Osteocyte (in vitro differentiated cells): ENCODE measurements at regions not wholly inside any gene's neighbourhood (a gene's known extent, or its start where the extent isn't known, plus 50 kb on each side); places are given as distances from the start of the nearest gene placed in this dataset.

Experiments used
- DNase-seq: peaks from one replicate; pipeline ENCODE4 v3.0.0; 2021; ENCODE audit warnings: mixed read lengths; ENCODE audit not compliant: unreplicated experiment; ENCODE audit errors: extremely low spot score
- H3K27ac Mint-ChIP-seq: one replicate; pipeline ENCODE4 v1.8.0; 2021; ENCODE audit warnings: mild to moderate bottlenecking, mixed read lengths; ENCODE audit not compliant: unreplicated experiment
- H3K27me3 Mint-ChIP-seq: one replicate; pipeline ENCODE4 v1.8.0; 2021; ENCODE audit warnings: mixed read lengths; ENCODE audit not compliant: unreplicated experiment
- H3K36me3 Mint-ChIP-seq: one replicate; pipeline ENCODE4 v1.8.0; 2021; ENCODE audit warnings: mixed read lengths; ENCODE audit not compliant: unreplicated experiment
- H3K4me1 Mint-ChIP-seq: one replicate; pipeline ENCODE4 v1.8.0; 2021; ENCODE audit warnings: mixed read lengths; ENCODE audit not compliant: unreplicated experiment
- H3K4me3 Mint-ChIP-seq: one replicate; pipeline ENCODE4 v1.8.0; 2021; ENCODE audit warnings: mild to moderate bottlenecking, moderate library complexity, mixed read lengths; ENCODE audit not compliant: unreplicated experiment
- H3K9me3 Mint-ChIP-seq: one replicate; pipeline ENCODE4 v1.8.0; 2021; ENCODE audit warnings: mixed read lengths; ENCODE audit not compliant: unreplicated experiment
- TF ChIP-seq, protein P1 (sequence below): fragments of 200-600 bp; sonication (generic); IDR thresholded peaks from 2 replicates; pipeline ENCODE4 v1.5.0; 2021; ENCODE audit warnings: antibody characterized with exemption, mild to moderate bottlenecking, moderate library complexity

DNA sequence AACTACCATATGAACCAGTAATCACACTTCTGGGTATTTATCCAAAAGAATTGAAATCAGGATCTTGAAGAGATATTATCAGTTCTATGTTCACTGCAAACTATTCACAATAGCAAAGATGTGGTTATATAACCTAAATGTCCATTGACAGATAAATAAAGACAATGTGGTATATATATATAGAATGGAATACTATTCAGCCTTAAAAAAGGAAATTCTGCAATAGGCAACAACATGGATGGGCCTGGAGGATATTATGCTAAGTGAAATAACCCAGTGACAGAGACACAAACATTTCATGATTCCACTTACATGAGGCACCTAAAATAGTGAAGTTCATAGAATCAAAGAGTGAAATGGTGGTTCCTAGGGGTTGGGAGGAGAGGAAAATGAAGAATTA is 90.6 kb upstream of the CDK1 start:
- peaks cover 3% of the 10 kb centered on the region for H3K36me3 Mint-ChIP-seq

GRCh38 chr10:60684091-60684490 is 94.2 kb upstream of the CDK1 start:
- H3K9me3 Mint-ChIP-seq = no peaks in the 10 kb centered on the region
- no peak overlapping the region for H3K27ac Mint-ChIP-seq
- TF ChIP-seq, protein P1, sequence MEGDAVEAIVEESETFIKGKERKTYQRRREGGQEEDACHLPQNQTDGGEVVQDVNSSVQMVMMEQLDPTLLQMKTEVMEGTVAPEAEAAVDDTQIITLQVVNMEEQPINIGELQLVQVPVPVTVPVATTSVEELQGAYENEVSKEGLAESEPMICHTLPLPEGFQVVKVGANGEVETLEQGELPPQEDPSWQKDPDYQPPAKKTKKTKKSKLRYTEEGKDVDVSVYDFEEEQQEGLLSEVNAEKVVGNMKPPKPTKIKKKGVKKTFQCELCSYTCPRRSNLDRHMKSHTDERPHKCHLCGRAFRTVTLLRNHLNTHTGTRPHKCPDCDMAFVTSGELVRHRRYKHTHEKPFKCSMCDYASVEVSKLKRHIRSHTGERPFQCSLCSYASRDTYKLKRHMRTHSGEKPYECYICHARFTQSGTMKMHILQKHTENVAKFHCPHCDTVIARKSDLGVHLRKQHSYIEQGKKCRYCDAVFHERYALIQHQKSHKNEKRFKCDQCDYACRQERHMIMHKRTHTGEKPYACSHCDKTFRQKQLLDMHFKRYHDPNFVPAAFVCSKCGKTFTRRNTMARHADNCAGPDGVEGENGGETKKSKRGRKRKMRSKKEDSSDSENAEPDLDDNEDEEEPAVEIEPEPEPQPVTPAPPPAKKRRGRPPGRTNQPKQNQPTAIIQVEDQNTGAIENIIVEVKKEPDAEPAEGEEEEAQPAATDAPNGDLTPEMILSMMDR = no peak
- H3K4me3 Mint-ChIP-seq = no peak overlapping the region
- no peak for DNase-seq
- no peaks in the 10 kb centered on the region for H3K27me3 Mint-ChIP-seq
- H3K36me3 Mint-ChIP-seq = no peaks in the 10 kb centered on the region
- H3K4me1 Mint-ChIP-seq = peaks cover 1% of the 10 kb centered on the region

More for the DNA sequence above, 90.6 kb upstream of the CDK1 start:
- no peak overlapping the region for H3K27ac Mint-ChIP-seq
- H3K27me3 Mint-ChIP-seq = no peaks in the 10 kb centered on the region
- no peak overlapping the region for H3K4me3 Mint-ChIP-seq
- H3K9me3 Mint-ChIP-seq = peaks cover 4% of the 10 kb centered on the region
- no peaks in the 10 kb centered on the region for H3K4me1 Mint-ChIP-seq
- TF ChIP-seq, protein P1 = no peak
- DNase-seq = no peak

DNA sequence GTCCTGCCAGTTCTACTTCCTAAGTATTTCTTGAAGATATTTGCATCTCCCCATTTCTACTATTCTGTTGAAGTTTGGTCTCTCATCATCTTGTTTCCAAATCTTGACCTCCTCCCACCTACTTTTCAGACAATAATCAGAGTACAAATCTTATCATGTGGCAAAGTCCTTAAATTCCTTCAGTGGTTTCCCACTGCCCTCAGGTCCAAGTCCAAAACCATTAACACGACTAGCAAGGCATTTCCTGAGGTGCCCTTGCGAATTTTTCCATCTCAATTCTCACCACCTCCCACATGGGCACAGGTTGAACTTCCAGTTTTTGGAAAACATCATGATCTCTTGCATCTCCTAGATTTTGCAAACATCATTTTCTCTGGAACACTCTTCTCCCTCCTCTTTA is 97.2 kb upstream of the CDK1 start:
- Mint-ChIP-seq H3K4me1 (peaks cover 8% of the 10 kb centered on the region), H3K9me3 (no peaks in the 10 kb centered on the region), H3K27ac (no peak overlapping the region), H3K27me3 (no peaks in the 10 kb centered on the region), H3K36me3 (no peaks in the 10 kb centered on the region), H3K4me3 (no peak overlapping the region)
- TF ChIP-seq, protein P1 = no peak
- DNase-seq = no peak

- Mint-ChIP-seq H3K27me3 (no peaks in the 10 kb centered on the region), H3K36me3 (no peaks in the 10 kb centered on the region), H3K9me3 (peaks cover 2% of the 10 kb centered on the region), H3K27ac (no peak overlapping the region), H3K4me3 (no peak overlapping the region), H3K4me1 (peaks cover 8% of the 10 kb centered on the region)
- TF ChIP-seq, protein P1 = no peak
- DNase-seq = no peak
Observed at GRCh38 chr10:60679388-60679990, 98.8 kb upstream of the CDK1 start.

- Mint-ChIP-seq H3K27me3 (no peaks in the 10 kb centered on the region), H3K27ac (no peak overlapping the region), H3K4me1 (peaks cover 8% of the 10 kb centered on the region), H3K9me3 (peaks cover 7% of the 10 kb centered on the region), H3K4me3 (no peak overlapping the region), H3K36me3 (no peaks in the 10 kb centered on the region)
- no peak for DNase-seq
- TF ChIP-seq, protein P1 = no peak
Observed at GRCh38 chr10:60678978-60679377, 99.3 kb upstream of the CDK1 start.
